Heart left ventricle (tissue), 16 donors: ENCODE measurements at regions not wholly inside any gene's neighbourhood (a gene's known extent, or its start where the extent isn't known, plus 50 kb on each side); places are given as distances from the start of the nearest gene placed in this dataset.
"Not testable (repeated sequence)": the region's sequence is repeated elsewhere in the genome, so short reads cannot be mapped to it uniquely, and the experiment has no call there.

Experiments used
- ATAC-seq, 4 donors: fragments of 200-7000 bp; cut with Tn5 transposase; one replicate each; pipeline ENCODE4 v1.9.1; 2020 to 2022; ENCODE audit warnings: moderate library complexity in 4 of 4, mild to moderate bottlenecking in 3 of 4, moderate number of reproducible peaks in 1 of 4
- DNase-seq, 5 donors: peaks; one replicate each; pipeline ENCODE4 v3.0.0-alpha.2; 2020
- H3K27ac ChIP-seq, 12 donors: fragments of 200-600 bp; sonication (generic) in 4 of 12; one replicate each; pipeline versions ENCODE4 v1.5.0 to v1.8.0; 2016 to 2022; ENCODE audit warnings: mild to moderate bottlenecking in 2 of 12
- H3K27me3 ChIP-seq, 9 donors: fragments of 200-600 bp; sonication (generic) in 2 of 9; one replicate each; pipeline versions ENCODE4 v1.5.1 to v1.8.0; 2016 to 2022; ENCODE audit warnings: mild to moderate bottlenecking in 3 of 9
- H3K36me3 ChIP-seq, 9 donors: fragments of 200-600 bp; sonication (generic) in 2 of 9; one replicate each; pipeline versions ENCODE4 v1.5.0 to v1.8.0; 2018 to 2022; ENCODE audit warnings: mild to moderate bottlenecking in 2 of 9
- H3K4me1 ChIP-seq, 12 donors: fragments of 200-600 bp; sonication (generic) in 4 of 12; one replicate each; pipeline versions ENCODE4 v1.5.0 to v1.8.0; 2016 to 2022; ENCODE audit warnings: mild to moderate bottlenecking in 3 of 12
- H3K4me3 ChIP-seq, 12 donors: fragments of 200-600 bp; sonication (generic) in 4 of 12; one replicate each; pipeline versions ENCODE4 v1.5.0 to v1.8.0; 2017 to 2022; ENCODE audit warnings: mild to moderate bottlenecking in 9 of 12, moderate library complexity in 4 of 12
- H3K9me3 ChIP-seq, 12 donors: fragments of 200-600 bp; sonication (generic) in 4 of 12; one replicate each; pipeline versions ENCODE4 v1.5.0 to v1.8.0; 2016 to 2022; ENCODE audit warnings: mild to moderate bottlenecking in 1 of 12
- POLR2A ChIP-seq, 2 donors: fragments of 450-650 bp; IDR thresholded peaks; one replicate each; pipeline ENCODE4 v1.6.1; 2017; ENCODE audit warnings: antibody characterized with exemption in 2 of 2, mild to moderate bottlenecking in 2 of 2, moderate library complexity in 2 of 2
- WGBS, 4 donors: extraction: QIAGEN DNeasy Blood & Tissue Kit in 2 of 4; methylation state at CpG; one replicate each; pipeline versions ENCODE4 v1.1.5 to v1.1.7; 2013 to 2018; 5-methylcytosine and 5-hydroxymethylcytosine counted together
- intact Hi-C, 10 donors: fragments of 100-400 bp; cut with DNase I; formaldehyde crosslinking; loops; one replicate each; pipeline versions ENCODE4 v1.11.1 to v1.14.2; 2022
- TF ChIP-seq, protein P1 (sequence below), 12 donors: fragments of 200-600 bp; sonication (generic) in 4 of 12; IDR thresholded peaks; one replicate each; pipeline versions ENCODE4 v1.5.0 to v1.8.0; 2018 to 2022; ENCODE audit warnings: antibody characterized with exemption in 12 of 12, mild to moderate bottlenecking in 5 of 12
- donor health status: ischemic (EF 13 %, LVEDD 7.1; RV severe dilation, severe dysfunction).
- donor health status: healthy with polysubstance abuse.
- donor health status: DM: no; HTN: yes; CAD: no.
- donor health status: DM: no; HTN: no; CAD: no.
- donor health status: ischemic (EF 25% LVEDD 6.9; RV normal size, moderate dysfunction).
- donor health status: ischemic (EF 25% LVEDD 5.7; RV mildly dilated, moderate dysfunction).
- donor health status: healthy.
- donor health status: DM: yes; HTN: yes; CAD: no.
- donor health status: ischemic (EF 35%, LVEDD 5.7; RV mildly dilated, moderate dysfunction).
- donor health status: nonischemic (EF 11% LVEDD 7.7; RV severe dilation, severe dysfunction).
- donor health status: DM: yes; HTN: yes; CAD: no.
- donor health status: PGD.
- donor health status: ischemic (EF 29% LVEDD 5.4; RV normal size, mild dysfunction).
- donor health status: nonischemic (EF 23%, LVEDD 6.1; RV moderate dilation, normal function).

DNA sequence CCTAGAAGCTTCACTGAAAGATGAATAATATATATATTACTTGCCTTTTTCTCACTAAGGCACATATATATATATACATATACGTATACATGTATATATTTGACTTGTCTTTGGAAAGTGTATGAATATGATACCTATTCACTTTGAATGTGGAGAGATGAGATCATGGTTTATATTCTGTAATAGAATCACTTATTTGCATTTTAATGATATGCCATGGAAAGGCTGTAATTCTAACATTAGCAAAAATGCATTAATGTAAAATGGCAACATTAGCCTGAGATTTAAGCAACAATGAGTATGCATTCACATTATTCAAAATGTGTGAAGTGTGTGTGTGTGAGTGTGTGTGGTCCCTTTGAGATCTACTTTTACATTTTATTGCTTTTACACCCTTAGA lies 54.5 kb upstream of the PRKD1 start:
- H3K27me3 ChIP-seq = no peaks in the 10 kb centered on the region
- H3K4me1 ChIP-seq = no peaks in the 10 kb centered on the region
- peaks cover 0 to 2% (median 0%) of the 10 kb centered on the region in 12 donors for H3K9me3 ChIP-seq
- intact Hi-C loops = no loop called here
- 85 to 96% (median 90%) methylated on average over 1 of the region's 1 CpG for whole genome bisulfite sequencing, 4 donors
- H3K27ac ChIP-seq = no peak overlapping the region
- ATAC-seq = no peak
- no peak for TF ChIP-seq POLR2A (IDR thresholded peaks at IDR 0.05)
- TF ChIP-seq, protein P1, sequence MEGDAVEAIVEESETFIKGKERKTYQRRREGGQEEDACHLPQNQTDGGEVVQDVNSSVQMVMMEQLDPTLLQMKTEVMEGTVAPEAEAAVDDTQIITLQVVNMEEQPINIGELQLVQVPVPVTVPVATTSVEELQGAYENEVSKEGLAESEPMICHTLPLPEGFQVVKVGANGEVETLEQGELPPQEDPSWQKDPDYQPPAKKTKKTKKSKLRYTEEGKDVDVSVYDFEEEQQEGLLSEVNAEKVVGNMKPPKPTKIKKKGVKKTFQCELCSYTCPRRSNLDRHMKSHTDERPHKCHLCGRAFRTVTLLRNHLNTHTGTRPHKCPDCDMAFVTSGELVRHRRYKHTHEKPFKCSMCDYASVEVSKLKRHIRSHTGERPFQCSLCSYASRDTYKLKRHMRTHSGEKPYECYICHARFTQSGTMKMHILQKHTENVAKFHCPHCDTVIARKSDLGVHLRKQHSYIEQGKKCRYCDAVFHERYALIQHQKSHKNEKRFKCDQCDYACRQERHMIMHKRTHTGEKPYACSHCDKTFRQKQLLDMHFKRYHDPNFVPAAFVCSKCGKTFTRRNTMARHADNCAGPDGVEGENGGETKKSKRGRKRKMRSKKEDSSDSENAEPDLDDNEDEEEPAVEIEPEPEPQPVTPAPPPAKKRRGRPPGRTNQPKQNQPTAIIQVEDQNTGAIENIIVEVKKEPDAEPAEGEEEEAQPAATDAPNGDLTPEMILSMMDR (IDR thresholded peaks at IDR 0.05) = no peak
- no peaks in the 10 kb centered on the region for H3K36me3 ChIP-seq
- no peak for DNase-seq
- H3K4me3 ChIP-seq = no peak overlapping the region

DNA sequence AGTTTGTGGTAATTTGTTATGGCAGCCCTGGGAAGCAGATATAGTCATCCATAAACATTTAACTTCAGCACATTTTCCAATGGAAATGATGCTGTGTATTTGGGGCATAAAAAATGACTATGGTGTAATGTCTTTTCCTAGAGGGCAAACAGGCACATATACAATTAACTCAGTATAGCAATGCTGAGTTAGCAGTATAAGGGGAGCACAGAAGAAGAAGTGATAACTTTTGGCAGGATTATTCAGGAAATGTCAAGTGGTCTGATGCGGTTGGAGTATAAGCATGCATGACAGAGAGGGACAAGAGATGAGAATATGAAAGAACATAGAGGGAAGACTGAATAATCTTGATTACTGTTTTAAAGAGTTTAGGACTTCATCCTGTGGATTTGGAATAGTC lies 55.3 kb upstream of the PRKD1 start:
- intact Hi-C loops = no loop called here
- 53 to 66% (median 55%) methylated on average over 1 of the region's 1 CpG for WGBS, 4 donors
- TF ChIP-seq, protein P1 (IDR thresholded peaks at IDR 0.05) = no peak
- TF ChIP-seq POLR2A (IDR thresholded peaks at IDR 0.05) = no peak
- H3K36me3 ChIP-seq = no peaks in the 10 kb centered on the region
- DNase-seq (no peak), ATAC-seq (no peak)
- no peaks in the 10 kb centered on the region for H3K9me3 ChIP-seq
- H3K27me3 ChIP-seq = no peaks in the 10 kb centered on the region
- H3K27ac ChIP-seq = no peak overlapping the region
- H3K4me3 ChIP-seq = no peak overlapping the region
- no peaks in the 10 kb centered on the region for H3K4me1 ChIP-seq

DNA sequence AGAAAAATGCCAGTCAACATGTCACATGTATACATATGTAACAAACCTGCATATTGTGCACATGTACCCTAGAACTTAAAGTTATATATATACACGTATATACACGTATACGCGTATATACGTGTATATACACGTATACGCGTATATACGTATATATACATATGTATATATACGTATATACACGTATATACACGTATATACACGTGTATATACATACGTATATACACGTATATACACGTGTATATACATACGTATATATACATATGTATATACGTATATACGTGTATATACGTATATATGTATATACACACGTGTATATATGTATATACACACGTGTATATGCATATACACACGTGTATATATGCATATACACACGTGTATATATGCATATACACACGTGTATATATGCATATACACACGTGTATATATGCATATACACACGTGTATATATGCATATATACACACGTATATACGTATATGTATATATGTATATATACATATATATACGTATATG lies 62.8 kb upstream of the PRKD1 start:
- not testable (repeated sequence) for H3K4me3 ChIP-seq, H3K27ac ChIP-seq, DNase-seq, ATAC-seq, H3K36me3 ChIP-seq, H3K9me3 ChIP-seq, H3K27me3 ChIP-seq, H3K4me1 ChIP-seq
- WGBS, 4 donors = 81 to 84% (median 82%) methylated on average over 30 of the region's 30 CpGs
- intact Hi-C loops = loop anchor here in 1 of 10 donors (5.0 kb wide), 1 partner anchor 1233 kb away; no protein-coding TSS in a partner anchor

DNA sequence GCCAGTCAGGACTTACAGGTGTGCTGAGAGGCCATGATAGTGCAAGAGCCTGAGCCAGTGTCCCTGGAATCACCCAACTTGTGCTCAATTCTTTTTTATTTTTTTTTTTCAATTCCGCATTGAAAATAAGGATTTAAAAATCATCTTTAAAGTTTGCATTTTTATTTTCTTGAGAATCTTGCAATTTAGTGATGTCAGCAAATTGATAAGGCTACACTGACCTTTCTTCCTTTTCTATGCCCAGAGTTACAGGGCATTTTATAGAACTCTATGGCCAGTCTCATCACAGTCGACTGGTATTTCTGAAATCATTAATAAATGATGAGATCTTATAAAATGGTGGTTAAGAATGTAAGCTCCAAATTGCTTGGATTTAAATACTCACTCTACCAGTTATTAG lies 63.3 kb upstream of the PRKD1 start:
- TF ChIP-seq, protein P1 (IDR thresholded peaks at IDR 0.05) = no peak
- no peak for TF ChIP-seq POLR2A (IDR thresholded peaks at IDR 0.05)
- H3K27ac ChIP-seq = no peak overlapping the region
- intact Hi-C loops = loop anchor here in 1 of 10 donors (5.0 kb wide), 1 partner anchor 1234 kb away; no protein-coding TSS in a partner anchor
- WGBS, 4 donors = 94 to 100% (median 96%) methylated on average over 2 of the region's 2 CpGs
- DNase-seq (no peak), ATAC-seq (no peak)
- H3K27me3 ChIP-seq = no peaks in the 10 kb centered on the region
- no peaks in the 10 kb centered on the region for H3K36me3 ChIP-seq
- no peak overlapping the region for H3K4me3 ChIP-seq
- no peaks in the 10 kb centered on the region for H3K9me3 ChIP-seq
- no peaks in the 10 kb centered on the region for H3K4me1 ChIP-seq

DNA sequence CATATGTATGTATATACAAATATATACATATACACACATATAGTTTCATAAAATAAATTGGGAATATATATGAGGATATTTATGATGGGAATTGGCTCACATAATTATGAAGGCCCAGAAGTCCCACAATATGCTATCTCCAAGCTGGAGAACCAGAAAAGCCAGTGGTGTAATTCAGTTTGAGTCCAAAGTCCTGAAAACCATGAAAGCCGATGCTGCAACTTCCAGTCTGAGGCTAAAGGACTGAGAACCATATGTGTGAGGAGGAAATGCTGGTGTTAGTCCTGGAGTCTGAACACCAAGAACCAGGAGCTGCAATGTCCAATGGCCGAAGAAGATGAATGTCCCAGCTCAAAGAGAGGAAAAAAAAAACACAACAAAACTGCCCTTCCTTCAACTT lies 65.5 kb upstream of the PRKD1 start:
- Histone ChIP-seq H3K27ac (no peak overlapping the region), H3K9me3 (no peaks in the 10 kb centered on the region), H3K4me3 (no peak overlapping the region), H3K36me3 (no peaks in the 10 kb centered on the region), H3K4me1 (no peaks in the 10 kb centered on the region), H3K27me3 (no peaks in the 10 kb centered on the region)
- intact Hi-C loops = loop anchor here in 1 of 10 donors (5.0 kb wide), 1 partner anchor 1236 kb away; no protein-coding TSS in a partner anchor
- no peak for TF ChIP-seq POLR2A (IDR thresholded peaks at IDR 0.05)
- TF ChIP-seq, protein P1 (IDR thresholded peaks at IDR 0.05) = no peak
- WGBS, 4 donors = 92 to 96% (median 93%) methylated on average over 2 of the region's 2 CpGs
- no peak for DNase-seq
- ATAC-seq = no peak
